PC-3 (cell line): ENCODE measurements at regions not wholly inside any gene's neighbourhood (a gene's known extent, or its start where the extent isn't known, plus 50 kb on each side); places are given as distances from the start of the nearest gene placed in this dataset.

Experiments
- ATAC-seq: fragments of 200-7000 bp; cut with Tn5 transposase; 2 replicates; pipeline ENCODE4 v1.9.1; 2020; ENCODE audit warnings: mild to moderate bottlenecking, moderate library complexity
- BruUV-seq: library from RNA; stranded (reverse); fragments of 400-500 nt; replicated peaks from 2 replicates; lab custom pipeline; 2021; lab: Mats Ljungman, UMichigan
- CTCF ChIA-PET: fragments of 300-600 bp; sonication (Branson Sonifier 250); formaldehyde crosslinking; loops from one replicate; lab custom pipeline; 2022; ENCODE audit warnings: antibody characterized with exemption; lab: Charles Lee
- POLR2A ChIA-PET: fragments of 300-600 bp; sonication (Branson Sonifier 250); formaldehyde crosslinking; loops from one replicate; lab custom pipeline; 2022; ENCODE audit warnings: antibody characterized with exemption; ENCODE audit not compliant: unreplicated experiment; lab: Charles Lee
- DNase-seq: peaks from one replicate; pipeline ENCODE4 v3.0.0-alpha.2; 2015
- H2AFZ ChIP-seq: fragments of 300-600 bp; sonication (generic); 2 replicates; pipeline ENCODE4 v1.6.0; 2016; ENCODE audit warnings: antibody characterized with exemption, low read length
- H3F3A ChIP-seq: fragments of 300-600 bp; sonication (generic); one replicate; pipeline ENCODE4 v1.6.0; 2017; ENCODE audit warnings: antibody characterized with exemption, low read length, control low read depth, mild to moderate bottlenecking; ENCODE audit not compliant: unreplicated experiment
- H3K27ac ChIP-seq: fragments of 300-600 bp; sonication (generic); 2 replicates; pipeline ENCODE4 v1.5.1; 2016; ENCODE audit warnings: mild to moderate bottlenecking, low read length
- H3K27me3 ChIP-seq: fragments of 300-600 bp; sonication (generic); 2 replicates; pipeline ENCODE4 v1.6.1; 2016; ENCODE audit warnings: low read length, mixed read lengths
- H3K36me3 ChIP-seq: fragments of 300-600 bp; sonication (generic); 2 replicates; pipeline ENCODE4 v1.6.1; 2016; ENCODE audit warnings: low read depth, mixed run types, low read length, mixed read lengths
- H3K4me1 ChIP-seq: fragments of 300-600 bp; sonication (generic); 2 replicates; pipeline ENCODE4 v1.5.1; 2016; ENCODE audit warnings: low read length; ENCODE audit not compliant: insufficient read depth
- H3K4me2 ChIP-seq: fragments of 300-600 bp; sonication (generic); 2 replicates; pipeline ENCODE4 v1.6.0; 2016; ENCODE audit warnings: low read length
- H3K4me3 ChIP-seq: fragments of 300-600 bp; sonication (generic); 2 replicates; pipeline ENCODE4 v1.5.1; 2016; ENCODE audit warnings: mild to moderate bottlenecking, low read length, mixed read lengths
- H3K79me2 ChIP-seq: fragments of 300-600 bp; sonication (generic); 2 replicates; pipeline ENCODE4 v1.6.1; 2017; ENCODE audit warnings: low read length, mixed read lengths
- H3K9ac ChIP-seq: fragments of 300-600 bp; sonication (generic); 2 replicates; pipeline ENCODE4 v1.6.0; 2016; ENCODE audit warnings: mild to moderate bottlenecking, low read length
- H3K9me2 ChIP-seq: fragments of 300-600 bp; sonication (generic); replicated peaks from 2 replicates; pipeline ENCODE4 v1.6.1; 2016; ENCODE audit warnings: mixed run types, low read length, mixed read lengths
- H3K9me3 ChIP-seq: fragments of 300-600 bp; sonication (generic); 2 replicates; pipeline ENCODE4 v1.6.1; 2016; ENCODE audit warnings: low read length, mixed read lengths
- H4K20me1 ChIP-seq: fragments of 300-600 bp; sonication (generic); 2 replicates; pipeline ENCODE4 v1.6.1; 2016; ENCODE audit warnings: low read length, mixed read lengths
- EZH2 ChIP-seq: fragments of 300-600 bp; sonication (generic); IDR thresholded peaks from one replicate; pipeline ENCODE4 v1.6.1; 2017; ENCODE audit warnings: antibody characterized with exemption, mild to moderate bottlenecking, low read length; ENCODE audit not compliant: unreplicated experiment
- EZH2phosphoT487 ChIP-seq: fragments of 300-600 bp; sonication (generic); IDR thresholded peaks from 2 replicates; pipeline ENCODE4 v1.6.1; 2018; ENCODE audit warnings: mild to moderate bottlenecking, antibody characterized with exemption, low read length, borderline replicate concordance
- intact Hi-C: fragments of 100-400 bp; cut with micrococcal nuclease; formaldehyde crosslinking; loops from 2 replicates; pipeline ENCODE4 v1.9.0; 2023
- TF ChIP-seq, protein P1 (sequence below): fragments of 300-600 bp; sonication (generic); conservative IDR thresholded peaks from 2 replicates; pipeline ENCODE4 v1.5.1; 2017; ENCODE audit warnings: antibody characterized with exemption, low read depth, mild to moderate bottlenecking, low read length

DNA sequence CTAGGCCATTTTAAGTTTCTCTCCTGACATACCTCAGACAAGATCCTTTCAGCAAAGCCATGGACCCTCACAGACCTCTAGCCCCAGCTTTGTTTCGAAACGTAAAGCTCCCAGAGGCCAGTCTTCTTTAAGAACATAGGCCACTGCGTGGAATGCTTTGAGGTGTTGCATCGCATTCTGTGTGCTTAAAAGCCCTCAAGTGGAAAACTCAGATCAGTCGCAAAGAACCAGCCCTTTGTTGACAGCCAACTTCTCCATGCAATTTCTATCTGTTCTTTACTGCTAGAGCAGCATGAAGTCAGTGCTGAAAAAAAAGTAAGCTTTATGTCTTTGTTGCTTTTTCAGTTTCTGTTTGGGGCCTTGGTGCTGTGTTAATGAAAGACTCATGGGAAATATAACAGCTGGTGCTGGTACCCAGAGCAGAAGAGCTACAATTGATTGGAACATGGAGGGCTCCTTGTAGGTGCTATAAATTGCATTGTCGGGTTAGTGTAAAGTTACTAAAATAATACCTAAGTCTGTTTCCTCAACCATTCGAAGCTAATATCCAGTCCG, 142.6 kb downstream of the MAP3K7 start:
- H3F3A ChIP-seq: no peaks in the 10 kb centered on the region
- H3K9me3 ChIP-seq: no peaks in the 10 kb centered on the region
- CTCF ChIA-PET: no interaction called here
- no peaks in the 10 kb centered on the region for H3K9me2 ChIP-seq
- H3K79me2 ChIP-seq: no peaks in the 10 kb centered on the region
- no peaks in the 10 kb centered on the region for H3K27me3 ChIP-seq
- ATAC-seq (no peak), DNase-seq (no peak)
- no peaks in the 10 kb centered on the region for H3K36me3 ChIP-seq
- no TSS peak for BruUV-seq
- no peak overlapping the region for H3K9ac ChIP-seq
- no peak overlapping the region for H3K27ac ChIP-seq
- H3K4me3 ChIP-seq: no peak overlapping the region
- no peaks in the 10 kb centered on the region for H3K4me1 ChIP-seq
- POLR2A ChIA-PET: no interaction called here
- intact Hi-C loops: no loop called here
- no peaks in the 10 kb centered on the region for H4K20me1 ChIP-seq
- H3K4me2 ChIP-seq: no peak overlapping the region
- no peak for TF ChIP-seq EZH2
- TF ChIP-seq, protein P1, sequence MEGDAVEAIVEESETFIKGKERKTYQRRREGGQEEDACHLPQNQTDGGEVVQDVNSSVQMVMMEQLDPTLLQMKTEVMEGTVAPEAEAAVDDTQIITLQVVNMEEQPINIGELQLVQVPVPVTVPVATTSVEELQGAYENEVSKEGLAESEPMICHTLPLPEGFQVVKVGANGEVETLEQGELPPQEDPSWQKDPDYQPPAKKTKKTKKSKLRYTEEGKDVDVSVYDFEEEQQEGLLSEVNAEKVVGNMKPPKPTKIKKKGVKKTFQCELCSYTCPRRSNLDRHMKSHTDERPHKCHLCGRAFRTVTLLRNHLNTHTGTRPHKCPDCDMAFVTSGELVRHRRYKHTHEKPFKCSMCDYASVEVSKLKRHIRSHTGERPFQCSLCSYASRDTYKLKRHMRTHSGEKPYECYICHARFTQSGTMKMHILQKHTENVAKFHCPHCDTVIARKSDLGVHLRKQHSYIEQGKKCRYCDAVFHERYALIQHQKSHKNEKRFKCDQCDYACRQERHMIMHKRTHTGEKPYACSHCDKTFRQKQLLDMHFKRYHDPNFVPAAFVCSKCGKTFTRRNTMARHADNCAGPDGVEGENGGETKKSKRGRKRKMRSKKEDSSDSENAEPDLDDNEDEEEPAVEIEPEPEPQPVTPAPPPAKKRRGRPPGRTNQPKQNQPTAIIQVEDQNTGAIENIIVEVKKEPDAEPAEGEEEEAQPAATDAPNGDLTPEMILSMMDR: no peak
- no peak overlapping the region for H2AFZ ChIP-seq

DNA sequence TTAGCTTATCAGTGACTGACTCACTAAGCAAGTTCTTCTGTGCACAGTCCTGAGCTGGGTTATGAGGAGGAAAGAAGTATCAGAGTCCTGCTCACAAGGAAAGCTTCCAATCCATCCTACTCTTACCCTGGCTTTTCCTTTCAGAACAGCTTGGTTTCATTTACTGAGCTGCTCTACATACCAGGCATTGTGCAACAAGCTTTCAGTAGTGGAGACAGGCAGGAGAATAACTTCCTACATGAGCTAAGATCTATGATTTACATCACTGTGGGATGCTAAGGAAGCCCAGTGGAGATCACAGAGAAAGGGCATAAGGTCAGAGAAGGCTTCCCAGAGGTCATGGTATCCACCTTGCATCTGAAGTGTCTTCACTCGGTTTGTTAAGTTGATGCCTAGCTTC, 144.5 kb downstream of the MAP3K7 start:
- no peak overlapping the region for H3K4me3 ChIP-seq
- H4K20me1 ChIP-seq: no peaks in the 10 kb centered on the region
- H3K27ac ChIP-seq: no peak overlapping the region
- ATAC-seq (no peak), DNase-seq (no peak)
- H3K27me3 ChIP-seq: no peaks in the 10 kb centered on the region
- no peaks in the 10 kb centered on the region for H3K36me3 ChIP-seq
- H3K9ac ChIP-seq: no peak overlapping the region
- ChIA-PET CTCF (no interaction called here), POLR2A (no interaction called here)
- no peaks in the 10 kb centered on the region for H3K79me2 ChIP-seq
- no peak overlapping the region for H2AFZ ChIP-seq
- no peaks in the 10 kb centered on the region for H3K9me2 ChIP-seq
- no peak overlapping the region for H3K4me2 ChIP-seq
- no peaks in the 10 kb centered on the region for H3K9me3 ChIP-seq
- intact Hi-C loops: no loop called here
- H3F3A ChIP-seq: no peaks in the 10 kb centered on the region
- BruUV-seq: no TSS peak
- H3K4me1 ChIP-seq: no peaks in the 10 kb centered on the region
- TF ChIP-seq, protein P1: no peak
- TF ChIP-seq EZH2phosphoT487 (no peak), EZH2 (no peak)

DNA sequence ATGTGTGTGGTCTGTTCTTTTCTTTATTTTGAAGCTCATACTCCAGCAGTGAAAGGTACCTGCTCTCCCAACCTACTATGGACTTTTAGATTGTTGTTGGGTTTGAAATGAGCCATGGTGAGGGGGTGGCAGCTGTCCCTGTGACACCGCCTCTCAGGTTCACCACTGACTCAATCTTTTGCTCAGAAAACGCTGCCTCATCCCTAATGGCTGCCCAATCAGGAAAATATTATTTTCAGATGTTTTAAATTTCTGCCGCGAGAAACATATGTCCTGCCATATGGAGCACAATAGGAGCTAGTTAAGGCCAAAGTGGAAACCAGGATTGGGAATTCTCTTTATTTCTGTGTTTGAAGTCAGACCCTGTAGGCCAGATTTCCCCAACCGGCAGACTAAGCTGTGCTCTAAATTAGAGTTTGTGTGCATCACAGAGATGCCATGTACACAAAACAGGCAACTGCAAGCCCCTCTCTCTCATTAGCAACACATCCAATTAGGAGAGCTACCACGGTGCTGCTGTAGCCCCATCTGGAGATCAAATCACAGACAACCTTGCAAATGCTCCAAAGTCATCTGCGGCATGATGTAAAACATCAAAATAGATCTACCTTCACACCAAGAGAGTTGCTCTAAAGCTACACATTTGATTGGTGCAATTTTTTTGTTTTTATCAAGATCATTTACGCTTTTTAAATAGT, 144.1 kb upstream of the BACH2 start:
- Histone ChIP-seq H3K4me2 (no peak overlapping the region), H3K9me3 (no peaks in the 10 kb centered on the region), H3K9ac (no peak overlapping the region), H3K36me3 (no peaks in the 10 kb centered on the region), H3K27ac (no peak overlapping the region), H3K27me3 (no peaks in the 10 kb centered on the region), H3K4me3 (no peak overlapping the region), H3K79me2 (no peaks in the 10 kb centered on the region), H3K9me2 (no peaks in the 10 kb centered on the region), H3F3A (no peaks in the 10 kb centered on the region), H2AFZ (no peak overlapping the region), H3K4me1 (no peaks in the 10 kb centered on the region), H4K20me1 (no peaks in the 10 kb centered on the region)
- no TSS peak for BruUV-seq
- DNase-seq (no peak), ATAC-seq (no peak)
- TF ChIP-seq EZH2phosphoT487 (no peak), EZH2 (no peak)
- TF ChIP-seq, protein P1: no peak
- ChIA-PET CTCF (no interaction called here), POLR2A (no interaction called here)
- intact Hi-C loops: no loop called here
